T-helper 1 cell treated with Interleukin-12 subunit alpha and Interleukin-12 subunit beta and Interleukin-4 antibody, amounts not matched to agents 30 ng/mL and 1 ng/mL, for 36 hours (primary cell): ENCODE measurements at regions not wholly inside any gene's neighbourhood (a gene's known extent, or its start where the extent isn't known, plus 50 kb on each side); places are given as distances from the start of the nearest gene placed in this dataset.
"Not testable (repeated sequence)": the region's sequence is repeated elsewhere in the genome, so short reads cannot be mapped to it uniquely, and the experiment has no call there.

Source experiments
- intact Hi-C: fragments of 100-400 bp; cut with micrococcal nuclease; formaldehyde crosslinking; loops from one replicate; pipeline ENCODE4 v1.15.1; 2024

- intact Hi-C loops: not testable (repeated sequence)
Measured at GRCh38 chr6:142016666-142017065, 116.1 kb upstream of the GJE1 start.

- intact Hi-C loops: not testable (repeated sequence)
Measured at GRCh38 chr6:142015463-142015862, 117.3 kb upstream of the GJE1 start.

- intact Hi-C loops: no loop called here
Measured at GRCh38 chr6:142015011-142015410, 117.7 kb upstream of the GJE1 start.

- intact Hi-C loops: no loop called here
Measured at GRCh38 chr6:142014515-142014914, 118.2 kb upstream of the GJE1 start.

- intact Hi-C loops: no loop called here
Measured at GRCh38 chr6:142013875-142014495, 118.7 kb upstream of the GJE1 start.

- intact Hi-C loops: no loop called here
Measured at GRCh38 chr6:142013287-142013686, 119.4 kb upstream of the GJE1 start.

- intact Hi-C loops: no loop called here
Measured at GRCh38 chr6:142011775-142012174, 121.0 kb upstream of the GJE1 start.

- intact Hi-C loops: no loop called here
Measured at GRCh38 chr6:142011156-142011555, 121.6 kb upstream of the GJE1 start.

GRCh38 chr6:142009647-142010046, 123.1 kb upstream of the GJE1 start:
- intact Hi-C loops: no loop called here

- intact Hi-C loops: no loop called here
Measured at GRCh38 chr6:142008781-142009180, 123.9 kb upstream of the GJE1 start.

- intact Hi-C loops: no loop called here
Measured at GRCh38 chr6:142008016-142008735, 124.5 kb upstream of the GJE1 start.

- intact Hi-C loops: no loop called here
Measured at GRCh38 chr6:142005021-142005420, 127.7 kb upstream of the GJE1 start.

GRCh38 chr6:142002825-142003405, 129.8 kb upstream of the GJE1 start:
- intact Hi-C loops: no loop called here

GRCh38 chr6:141996823-141997222, 135.9 kb upstream of the GJE1 start:
- intact Hi-C loops: no loop called here

GRCh38 chr6:141992109-141992508, 140.6 kb upstream of the GJE1 start:
- intact Hi-C loops: no loop called here

GRCh38 chr6:141990840-141991239, 141.9 kb upstream of the GJE1 start:
- intact Hi-C loops: no loop called here

- intact Hi-C loops: loop anchor here (1.0 to 10.0 kb wide), 2 partner anchors 123 to 545 kb away; no protein-coding TSS in a partner anchor
Measured at GRCh38 chr6:141989706-141989959, 143.1 kb upstream of the GJE1 start.

- intact Hi-C loops: loop anchor here (1.0 to 10.0 kb wide), 2 partner anchors 123 to 546 kb away; no protein-coding TSS in a partner anchor
Measured at GRCh38 chr6:141988954-141989705, 143.6 kb upstream of the GJE1 start.

- intact Hi-C loops: loop anchor here (10.0 kb wide), 1 partner anchor 546 kb away; no protein-coding TSS in a partner anchor
Measured at GRCh38 chr6:141988327-141988726, 144.4 kb upstream of the GJE1 start.

GRCh38 chr6:141986457-141986856, 146.3 kb upstream of the GJE1 start:
- intact Hi-C loops: loop anchor here (10.0 kb wide), 1 partner anchor 548 kb away; no protein-coding TSS in a partner anchor

GRCh38 chr6:141981190-141981589, 151.5 kb upstream of the GJE1 start:
- intact Hi-C loops: loop anchor here (10.0 kb wide), 1 partner anchor 554 kb away; no protein-coding TSS in a partner anchor

- intact Hi-C loops: no loop called here
Measured at GRCh38 chr6:141977782-141978181, 154.9 kb upstream of the GJE1 start.
